HG03460 (cell line): ENCODE measurements at regions not wholly inside any gene's neighbourhood (a gene's known extent, or its start where the extent isn't known, plus 50 kb on each side); places are given as distances from the start of the nearest gene placed in this dataset.
"Not testable (repeated sequence)": the region's sequence is repeated elsewhere in the genome, so short reads cannot be mapped to it uniquely, and the experiment has no call there.

Experiments
- ATAC-seq: cut with Tn5 transposase; IDR thresholded peaks from one replicate; pipeline ENCODE4 v1.9.1; 2021; ENCODE audit not compliant: unreplicated experiment

- ATAC-seq = no peak
Observed at GRCh38 chr12:89875809-89876208, 167.2 kb upstream of the ATP2B1 start.

- ATAC-seq = no peak
Observed at GRCh38 chr12:89875225-89875624, 166.6 kb upstream of the ATP2B1 start.

DNA sequence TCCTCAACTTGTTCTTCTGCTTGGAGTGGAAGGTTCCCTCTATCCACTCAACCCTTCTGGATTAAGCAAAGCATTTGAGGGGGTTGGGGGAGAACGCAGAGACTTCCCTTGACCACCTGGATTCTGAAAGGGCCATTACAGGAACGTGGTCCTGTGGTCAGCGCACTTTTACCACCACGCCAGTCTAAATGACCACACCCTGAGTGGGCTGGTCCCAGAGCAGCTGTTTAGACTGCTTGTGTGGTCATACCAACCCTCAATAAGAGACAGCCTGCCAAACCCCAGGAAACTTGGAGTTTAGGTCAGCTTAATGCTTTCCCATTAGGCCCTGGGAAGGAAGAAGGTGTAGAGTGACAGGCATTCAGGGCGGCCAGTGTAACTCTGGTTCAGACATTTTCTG is 165.5 kb upstream of the ATP2B1 start:
- no peak for ATAC-seq

DNA sequence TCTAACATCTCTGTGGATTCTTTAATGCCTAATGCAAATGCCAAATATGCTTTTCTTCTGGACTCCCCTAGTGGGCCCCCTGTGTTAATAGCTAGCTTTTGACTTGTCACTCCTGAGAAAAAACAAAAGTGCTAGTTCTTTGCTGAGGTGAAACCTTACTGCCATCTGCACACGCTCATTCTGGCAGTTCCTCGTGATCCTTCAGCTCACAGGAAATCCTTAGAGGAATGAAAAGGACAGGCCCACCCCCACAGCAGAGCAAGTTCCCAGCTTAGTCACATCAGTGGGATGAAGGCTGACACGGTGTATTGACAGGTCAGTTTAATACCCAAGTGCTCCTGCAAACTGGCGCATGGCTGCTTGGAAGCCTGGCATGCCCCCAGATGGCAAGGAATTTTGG is 165.1 kb upstream of the ATP2B1 start:
- ATAC-seq = no peak

GRCh38 chr12:89872922-89873630 is 164.4 kb upstream of the ATP2B1 start:
- ATAC-seq = no peak

GRCh38 chr12:89870413-89871184 is 162.0 kb upstream of the ATP2B1 start:
- no peak for ATAC-seq

GRCh38 chr12:89867611-89868010 is 159.0 kb upstream of the ATP2B1 start:
- ATAC-seq = not testable (repeated sequence)

DNA sequence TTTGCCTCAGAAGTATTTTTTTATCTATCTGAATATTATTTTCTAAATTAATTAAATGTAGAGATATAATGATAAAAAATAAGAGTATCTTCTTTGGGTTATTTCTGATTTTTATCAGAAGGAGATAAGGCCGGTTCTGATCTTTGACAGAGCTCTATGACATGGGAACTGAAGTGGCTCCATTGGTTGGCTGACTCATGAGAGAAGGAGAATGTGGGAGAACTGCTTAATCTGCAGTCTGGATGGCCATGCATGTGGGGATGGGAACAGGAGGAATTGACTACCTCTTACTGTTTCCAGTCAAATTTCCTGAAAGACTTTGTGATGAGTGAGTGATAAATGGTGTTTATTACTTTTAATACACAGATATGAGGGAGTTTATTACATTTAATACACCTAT is 155.8 kb upstream of the ATP2B1 start:
- no peak for ATAC-seq

GRCh38 chr12:89863968-89864367 is 155.3 kb upstream of the ATP2B1 start:
- no peak for ATAC-seq

- ATAC-seq = peak; percentile 61
Observed at GRCh38 chr12:89863493-89863938, 154.9 kb upstream of the ATP2B1 start.

- peak; percentile 72 for ATAC-seq
Observed at GRCh38 chr12:89862511-89863445, 154.1 kb upstream of the ATP2B1 start.

DNA sequence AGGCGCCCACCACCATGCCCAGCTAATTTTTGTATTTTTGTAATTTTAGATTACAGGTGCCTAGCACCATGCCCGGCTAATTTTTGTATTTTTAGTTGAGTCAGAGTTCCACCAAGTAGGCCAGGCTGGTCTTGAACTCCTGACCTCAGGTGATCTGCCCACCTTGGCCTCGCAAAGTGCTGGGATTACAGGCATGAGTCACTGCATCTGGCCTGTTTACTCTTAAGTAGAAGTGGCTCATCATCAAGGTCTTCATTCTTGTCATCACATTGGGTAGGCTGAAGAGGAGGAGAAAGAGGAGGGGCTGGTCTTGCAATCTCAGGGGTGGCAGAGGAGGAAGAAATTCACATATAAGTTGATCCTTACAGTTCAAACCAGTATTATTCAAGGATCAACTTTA is 152.4 kb upstream of the ATP2B1 start:
- no peak for ATAC-seq

- no peak for ATAC-seq
Observed at GRCh38 chr12:89859508-89860220, 151.0 kb upstream of the ATP2B1 start.

GRCh38 chr12:89858718-89859117 is 150.1 kb upstream of the ATP2B1 start:
- no peak for ATAC-seq

DNA sequence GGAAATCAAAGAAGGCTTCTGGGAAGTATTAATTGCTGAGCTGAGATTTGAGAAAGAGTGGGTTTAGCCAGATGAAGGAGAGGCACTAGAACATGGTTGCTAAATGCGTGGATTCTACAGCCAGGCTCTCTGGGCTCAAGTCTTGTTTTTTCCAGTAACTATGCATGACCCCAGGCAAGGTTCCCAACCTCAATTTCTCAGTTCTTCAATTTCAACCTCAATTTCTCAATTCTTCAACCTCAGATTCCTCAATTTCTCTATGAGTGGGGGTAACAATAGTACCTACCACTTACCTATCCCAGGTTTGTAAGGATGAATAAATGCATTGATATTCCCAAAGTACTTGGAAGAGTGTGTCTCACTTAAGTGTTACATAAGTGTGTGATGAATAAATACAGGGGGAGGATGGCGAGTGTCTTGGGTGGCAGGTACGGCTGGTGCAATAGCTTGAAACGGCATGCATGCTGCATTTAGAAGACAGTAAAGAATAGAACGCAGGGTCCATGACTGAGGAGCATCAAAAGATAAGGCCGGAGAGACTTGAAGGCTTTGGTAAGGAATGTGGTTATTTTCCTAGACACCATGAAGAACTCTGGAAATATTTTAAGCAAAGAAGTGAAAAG is 149.1 kb upstream of the ATP2B1 start:
- no peak for ATAC-seq

- ATAC-seq = peak; percentile 86
Observed at GRCh38 chr12:89856431-89856830, 147.8 kb upstream of the ATP2B1 start.

DNA sequence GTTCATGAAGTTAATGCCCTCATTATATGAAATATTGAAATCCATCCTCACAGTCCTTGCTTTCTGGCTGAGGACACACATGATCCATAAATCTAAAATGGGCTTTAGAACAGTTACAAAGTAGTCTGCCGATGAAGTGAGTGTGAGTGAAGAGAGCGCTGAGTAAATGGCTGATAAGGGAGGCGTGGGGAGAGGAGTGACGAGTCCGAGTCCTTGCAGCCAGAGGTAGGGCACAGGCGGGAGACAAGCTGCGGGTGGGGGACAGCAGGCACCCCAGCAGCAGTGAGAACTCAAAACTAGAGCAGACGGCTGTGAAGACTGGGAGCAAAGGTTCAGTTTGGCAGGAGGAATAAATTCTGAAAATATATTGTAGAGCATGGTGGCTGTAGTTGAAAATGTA is 140.1 kb upstream of the ATP2B1 start:
- no peak for ATAC-seq

- no peak for ATAC-seq
Observed at GRCh38 chr12:89846473-89847055, 137.9 kb upstream of the ATP2B1 start.

DNA sequence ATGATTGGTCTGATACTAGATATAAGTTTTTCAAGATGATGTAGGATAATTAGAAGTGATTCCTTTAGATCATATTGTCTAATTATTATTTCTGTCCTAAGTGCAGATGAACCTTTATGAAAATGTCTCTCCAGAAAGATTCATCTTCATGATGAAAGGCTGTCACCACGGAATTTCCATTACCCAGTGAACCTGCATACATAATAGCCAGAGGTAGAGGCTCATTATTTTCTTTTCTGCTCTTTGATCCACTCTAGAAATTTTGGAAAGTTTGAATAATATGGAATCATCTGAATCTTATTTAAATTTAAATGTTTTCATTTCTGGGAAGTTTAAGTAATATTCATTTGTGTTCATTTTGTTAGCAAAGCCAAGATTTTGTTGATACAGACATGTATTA is 137.1 kb upstream of the ATP2B1 start:
- no peak for ATAC-seq

- no peak for ATAC-seq
Observed at GRCh38 chr12:89845366-89845765, 136.7 kb upstream of the ATP2B1 start.
